ENCODE measurements at regions not wholly inside any gene's neighbourhood (a gene's known extent, or its start where the extent isn't known, plus 50 kb on each side); places are given as distances from the start of the nearest gene placed in this dataset.
A peak's percentile ranks its signal among the peaks of the same experiment; 100 is the strongest.

DNA sequence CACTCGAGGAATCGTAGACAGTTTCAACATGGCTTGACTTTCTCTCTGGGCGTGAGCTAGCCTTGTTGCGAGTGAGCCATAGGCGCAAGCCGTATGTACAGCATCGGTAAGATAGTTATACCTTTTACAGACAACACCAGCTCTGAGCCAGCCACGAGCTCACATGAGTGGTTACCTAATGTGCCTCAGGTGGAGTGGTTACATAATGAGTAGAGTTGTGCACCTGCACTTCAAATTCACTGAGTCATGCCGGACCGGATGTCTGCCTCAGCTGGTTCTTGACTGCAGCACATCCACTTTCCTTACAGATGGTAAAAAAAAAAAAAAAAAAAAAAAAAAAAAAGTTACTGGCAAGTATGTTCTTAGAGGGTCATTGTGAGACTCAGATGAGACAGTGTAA lies 360.4 kb upstream of the NR5A2 start:
- no peaks in the 10 kb centered on the region for H3K9me3 Mint-ChIP-seq
- CTCF ChIA-PET, result no interaction called here
- H3K4me1 Mint-ChIP-seq, result no peaks in the 10 kb centered on the region
- no peaks in the 10 kb centered on the region for H3K36me3 Mint-ChIP-seq
- H3K4me3 Mint-ChIP-seq, result no peak overlapping the region
- H3K27ac Mint-ChIP-seq, result no peak overlapping the region
- H3K27me3 Mint-ChIP-seq, result no peaks in the 10 kb centered on the region
- no peak for DNase-seq

DNA sequence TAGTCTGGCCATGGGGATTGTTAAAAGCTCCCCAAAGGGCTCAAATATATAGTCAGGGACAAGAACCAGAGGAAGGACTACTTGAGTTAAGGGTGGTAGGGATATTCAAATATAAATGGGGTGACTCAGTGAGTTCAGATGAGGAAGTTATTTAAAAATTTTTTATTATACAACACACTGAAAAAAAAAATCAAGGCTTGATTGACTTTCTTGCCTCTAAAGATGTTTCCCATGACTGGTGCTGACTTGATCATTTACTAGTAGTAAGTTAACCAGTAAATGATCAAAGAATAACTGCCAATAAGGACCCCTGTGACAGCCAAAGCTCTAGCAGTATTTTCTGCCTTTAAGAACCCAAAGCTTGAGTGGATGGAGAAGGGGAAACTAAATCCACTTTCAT lies 357.6 kb upstream of the NR5A2 start:
- no peaks in the 10 kb centered on the region for H3K9me3 Mint-ChIP-seq
- CTCF ChIA-PET, result interaction anchor here (1.5 kb wide), 1 partner anchor 17 kb away, joined by 3 read pairs; no protein-coding TSS in a partner anchor
- H3K4me1 Mint-ChIP-seq, result no peaks in the 10 kb centered on the region
- H3K27me3 Mint-ChIP-seq, result no peaks in the 10 kb centered on the region
- H3K4me3 Mint-ChIP-seq, result no peak overlapping the region
- H3K36me3 Mint-ChIP-seq, result no peaks in the 10 kb centered on the region
- no peak for DNase-seq
- no peak overlapping the region for H3K27ac Mint-ChIP-seq

DNA sequence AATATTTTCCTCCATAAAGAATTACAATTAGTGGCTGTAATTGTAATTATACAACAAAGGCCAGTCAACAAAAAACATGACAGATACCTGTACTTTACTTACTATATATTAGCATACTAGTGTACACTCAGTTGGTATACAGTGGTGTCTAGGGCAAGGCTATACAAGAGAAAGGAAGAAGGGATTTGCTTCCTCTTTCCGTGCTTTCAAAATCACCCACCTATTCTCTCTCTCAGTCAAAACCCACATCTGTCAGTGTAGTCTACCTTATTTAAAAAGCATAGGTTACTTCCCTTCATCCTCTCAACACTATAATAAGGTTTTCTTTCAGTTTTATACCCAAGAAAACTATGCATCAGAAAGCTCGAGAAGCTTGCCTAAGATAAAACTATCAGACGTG lies 355.8 kb upstream of the NR5A2 start:
- Mint-ChIP-seq H3K4me1 (no peaks in the 10 kb centered on the region), H3K27ac (no peak overlapping the region), H3K9me3 (no peaks in the 10 kb centered on the region), H3K27me3 (no peaks in the 10 kb centered on the region), H3K4me3 (no peak overlapping the region), H3K36me3 (no peaks in the 10 kb centered on the region)
- CTCF ChIA-PET, result no interaction called here
- DNase-seq, result no peak

DNA sequence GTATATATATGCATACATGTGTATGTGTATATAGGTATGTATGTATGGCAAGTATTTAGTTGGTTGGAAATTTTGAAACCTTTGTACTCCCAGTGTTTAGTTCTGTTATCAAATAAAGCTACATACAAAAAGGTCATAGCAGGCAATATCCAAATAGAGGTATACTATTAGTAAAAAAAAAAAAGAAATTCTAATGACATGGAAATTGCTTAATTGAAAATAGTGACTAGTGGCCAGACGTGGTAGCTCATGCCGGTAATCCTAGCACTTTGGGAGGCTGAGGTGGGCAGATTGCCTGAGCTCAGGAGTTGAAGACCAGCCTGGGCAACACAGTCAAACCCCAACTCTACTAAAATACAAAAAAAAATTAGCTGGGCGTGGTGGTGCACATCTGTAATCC lies 351.6 kb upstream of the NR5A2 start:
- no peak for DNase-seq
- Mint-ChIP-seq H3K27me3 (no peaks in the 10 kb centered on the region), H3K9me3 (no peaks in the 10 kb centered on the region), H3K27ac (no peak overlapping the region), H3K4me1 (no peaks in the 10 kb centered on the region), H3K36me3 (no peaks in the 10 kb centered on the region), H3K4me3 (no peak overlapping the region)
- CTCF ChIA-PET, result interaction anchor here (0.7 kb wide), 1 partner anchor 536 kb away, joined by 3 read pairs; no protein-coding TSS in a partner anchor

DNA sequence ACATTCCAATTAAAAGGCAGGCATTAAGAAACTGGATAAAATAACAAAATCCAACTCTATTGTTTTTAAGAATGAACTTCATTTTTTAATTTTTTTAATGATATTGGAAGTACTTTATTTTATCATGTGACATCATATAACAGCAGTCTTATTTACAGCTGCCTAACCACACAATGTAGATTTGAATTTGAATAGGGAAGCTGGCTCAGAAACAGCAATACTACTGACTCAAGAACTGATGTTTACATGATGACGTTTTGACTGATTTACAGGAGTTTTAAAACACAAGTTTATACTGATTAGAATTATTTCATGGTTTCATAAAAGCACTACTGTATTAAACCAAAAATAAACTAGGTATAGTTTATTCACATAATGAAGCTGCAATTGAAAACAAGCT lies 348.7 kb upstream of the NR5A2 start:
- CTCF ChIA-PET, result no interaction called here
- no peaks in the 10 kb centered on the region for H3K9me3 Mint-ChIP-seq
- no peaks in the 10 kb centered on the region for H3K36me3 Mint-ChIP-seq
- no peaks in the 10 kb centered on the region for H3K4me1 Mint-ChIP-seq
- H3K4me3 Mint-ChIP-seq, result no peak overlapping the region
- no peak overlapping the region for H3K27ac Mint-ChIP-seq
- DNase-seq, result no peak
- no peaks in the 10 kb centered on the region for H3K27me3 Mint-ChIP-seq

DNA sequence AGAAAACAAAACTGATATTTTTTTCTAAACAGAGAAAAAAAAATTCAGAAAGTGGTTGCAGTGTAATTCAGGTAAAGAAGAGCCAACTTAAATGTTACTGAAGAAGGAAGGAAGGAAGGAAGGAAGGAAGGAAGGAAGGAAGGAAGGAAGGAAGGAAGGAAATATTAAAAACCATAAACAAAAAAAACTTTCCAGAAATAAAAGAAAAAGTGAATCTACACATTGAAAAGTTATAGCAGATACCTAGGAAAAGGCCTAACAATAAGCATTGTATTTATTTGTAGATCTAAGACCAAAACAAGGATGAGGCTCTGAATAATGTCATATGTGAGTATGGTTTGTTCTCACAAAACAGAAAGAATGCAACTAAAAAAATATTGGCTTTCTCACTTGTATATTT lies 345.4 kb upstream of the NR5A2 start:
- Mint-ChIP-seq H3K27ac (no peak overlapping the region), H3K9me3 (no peaks in the 10 kb centered on the region), H3K36me3 (no peaks in the 10 kb centered on the region), H3K27me3 (no peaks in the 10 kb centered on the region), H3K4me3 (no peak overlapping the region), H3K4me1 (no peaks in the 10 kb centered on the region)
- no peak for DNase-seq
- CTCF ChIA-PET, result no interaction called here

DNA sequence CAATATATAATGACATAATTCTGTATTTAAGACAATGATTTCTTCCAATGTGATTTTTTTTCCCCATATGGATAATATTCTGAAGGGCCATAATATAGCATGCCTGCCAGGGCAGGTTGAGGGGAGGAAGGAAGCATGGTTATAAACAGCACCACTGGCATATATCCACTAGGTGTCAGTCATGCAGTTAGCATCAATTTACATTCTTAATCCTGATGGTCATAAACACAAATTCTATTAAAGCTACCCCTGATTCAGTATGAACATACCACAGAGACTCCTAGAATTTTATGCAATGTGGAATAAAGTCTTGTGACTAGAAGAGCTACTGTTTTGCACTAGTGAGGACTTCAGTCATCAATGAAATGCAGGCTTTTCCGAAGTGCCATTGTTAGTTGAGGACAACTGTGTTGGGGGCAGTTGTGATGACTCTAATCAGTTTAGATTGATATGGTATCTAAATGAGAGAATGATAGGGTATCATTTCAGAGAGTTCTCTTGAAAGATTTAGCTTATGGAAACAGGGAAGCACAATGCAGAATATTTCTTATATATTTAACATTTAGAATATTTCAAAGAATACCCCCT lies 342.7 kb upstream of the NR5A2 start:
- no peaks in the 10 kb centered on the region for H3K36me3 Mint-ChIP-seq
- H3K27me3 Mint-ChIP-seq, result peaks cover 3% of the 10 kb centered on the region
- DNase-seq, result peak; percentile 27
- no peaks in the 10 kb centered on the region for H3K9me3 Mint-ChIP-seq
- H3K4me3 Mint-ChIP-seq, result no peak overlapping the region
- no peaks in the 10 kb centered on the region for H3K4me1 Mint-ChIP-seq
- no peak overlapping the region for H3K27ac Mint-ChIP-seq
- CTCF ChIA-PET, result interaction anchor here (0.6 to 2.1 kb wide), 6 partner anchors 287 to 824 kb away, joined by 3 to 16 read pairs (median 4); no protein-coding TSS in a partner anchor

DNA sequence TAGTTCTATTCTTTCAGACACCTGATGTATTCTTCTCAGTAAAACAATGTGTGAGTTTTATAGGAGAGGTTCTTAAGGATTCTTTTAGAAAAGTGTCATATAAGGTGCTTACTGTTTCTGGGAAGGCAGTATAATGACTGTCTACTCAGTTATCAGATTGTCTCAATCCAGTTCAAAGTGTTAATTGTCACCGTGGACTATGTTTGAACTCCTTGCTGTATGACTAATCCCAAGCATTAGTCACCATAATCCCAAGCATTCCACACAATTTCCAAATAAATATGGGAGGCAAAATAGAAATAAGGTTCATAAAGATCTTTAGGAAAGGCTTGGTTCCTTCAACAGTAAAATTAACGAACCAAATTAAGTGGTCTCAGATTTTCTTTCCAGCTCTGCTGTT lies 342.1 kb upstream of the NR5A2 start:
- CTCF ChIA-PET, result interaction anchor here (0.6 to 2.1 kb wide), 5 partner anchors 286 to 824 kb away, joined by 3 to 16 read pairs (median 3); no protein-coding TSS in a partner anchor
- no peak overlapping the region for H3K27ac Mint-ChIP-seq
- no peaks in the 10 kb centered on the region for H3K4me1 Mint-ChIP-seq
- DNase-seq, result no peak
- H3K4me3 Mint-ChIP-seq, result no peak overlapping the region
- no peaks in the 10 kb centered on the region for H3K9me3 Mint-ChIP-seq
- peaks cover 3% of the 10 kb centered on the region for H3K27me3 Mint-ChIP-seq
- no peaks in the 10 kb centered on the region for H3K36me3 Mint-ChIP-seq

DNA sequence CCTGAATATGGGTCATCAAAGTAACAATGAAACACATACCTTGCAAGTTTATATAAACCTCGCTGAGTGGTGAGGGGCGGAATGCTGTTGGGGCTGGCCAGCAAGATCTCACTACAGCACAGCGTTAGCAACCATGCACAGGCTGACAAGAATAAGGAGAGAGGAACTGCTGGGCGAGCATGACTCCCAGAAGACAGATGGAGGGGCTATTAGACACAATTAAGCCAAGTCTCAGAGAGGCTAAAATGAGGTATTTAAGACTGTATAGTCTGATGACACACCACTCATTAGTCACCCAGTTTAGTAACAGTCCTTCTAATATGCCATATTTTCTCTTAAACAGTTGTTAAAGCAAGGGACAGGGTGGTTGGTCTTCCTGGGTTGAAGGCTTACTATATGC lies 340.2 kb upstream of the NR5A2 start:
- Mint-ChIP-seq H3K36me3 (no peaks in the 10 kb centered on the region), H3K4me3 (no peak overlapping the region), H3K27me3 (peaks cover 3% of the 10 kb centered on the region), H3K4me1 (no peaks in the 10 kb centered on the region), H3K27ac (no peak overlapping the region), H3K9me3 (no peaks in the 10 kb centered on the region)
- DNase-seq, result no peak
- CTCF ChIA-PET, result interaction anchor here (1.1 kb wide), 1 partner anchor 17 kb away, joined by 3 read pairs; no protein-coding TSS in a partner anchor

DNA sequence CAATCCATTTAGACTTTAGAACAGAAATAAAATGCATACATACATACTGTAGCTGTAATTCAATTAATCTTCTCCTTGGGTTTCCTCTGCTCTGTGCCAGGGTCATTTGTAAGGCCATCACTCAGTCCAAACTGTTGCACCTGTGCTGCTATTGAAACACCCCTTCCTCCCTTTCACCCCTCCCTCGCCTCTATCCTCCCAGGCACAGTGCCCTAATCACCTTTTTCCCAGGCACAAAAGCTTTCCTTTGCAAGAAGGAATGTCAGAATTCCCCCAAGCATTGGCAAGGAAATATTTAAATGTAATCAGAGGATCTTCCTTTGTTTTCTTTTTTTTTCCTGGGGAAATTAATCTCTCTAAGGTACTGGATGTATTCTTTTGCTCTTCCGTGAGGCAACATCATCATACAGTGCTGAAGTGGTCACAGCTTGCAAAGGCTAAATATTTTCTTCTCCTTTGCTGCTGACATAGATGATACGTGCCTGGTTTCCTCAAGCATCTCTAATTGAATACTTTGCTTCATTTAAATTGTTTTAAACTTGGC lies 339.3 kb upstream of the NR5A2 start:
- Mint-ChIP-seq H3K36me3 (no peaks in the 10 kb centered on the region), H3K9me3 (no peaks in the 10 kb centered on the region), H3K4me3 (no peak overlapping the region), H3K27ac (no peak overlapping the region), H3K27me3 (peaks cover 3% of the 10 kb centered on the region), H3K4me1 (no peaks in the 10 kb centered on the region)
- DNase-seq, result no peak
- CTCF ChIA-PET, result no interaction called here

DNA sequence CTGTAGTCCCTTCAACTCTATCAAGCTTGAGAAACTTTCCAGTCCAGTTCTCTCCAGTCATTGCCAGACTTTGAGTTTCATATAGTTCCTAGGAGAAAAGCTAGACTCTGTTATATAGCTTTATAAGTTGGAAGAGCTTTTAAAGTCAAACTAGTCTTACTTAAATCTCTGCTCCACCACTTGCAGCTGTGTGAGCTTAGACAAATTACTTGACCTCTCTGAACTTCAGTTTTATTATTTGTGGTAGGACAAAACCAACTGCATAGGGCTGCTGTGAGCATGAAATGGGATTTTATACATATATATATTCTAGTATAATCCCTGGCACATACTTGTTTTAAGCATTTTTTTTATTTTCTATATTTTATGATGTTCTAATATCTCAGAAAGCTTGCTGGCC lies 338.7 kb upstream of the NR5A2 start:
- no peak overlapping the region for H3K27ac Mint-ChIP-seq
- H3K4me1 Mint-ChIP-seq, result no peaks in the 10 kb centered on the region
- no peaks in the 10 kb centered on the region for H3K9me3 Mint-ChIP-seq
- no peak overlapping the region for H3K4me3 Mint-ChIP-seq
- no peaks in the 10 kb centered on the region for H3K36me3 Mint-ChIP-seq
- CTCF ChIA-PET, result no interaction called here
- DNase-seq, result no peak
- peaks cover 3% of the 10 kb centered on the region for H3K27me3 Mint-ChIP-seq

DNA sequence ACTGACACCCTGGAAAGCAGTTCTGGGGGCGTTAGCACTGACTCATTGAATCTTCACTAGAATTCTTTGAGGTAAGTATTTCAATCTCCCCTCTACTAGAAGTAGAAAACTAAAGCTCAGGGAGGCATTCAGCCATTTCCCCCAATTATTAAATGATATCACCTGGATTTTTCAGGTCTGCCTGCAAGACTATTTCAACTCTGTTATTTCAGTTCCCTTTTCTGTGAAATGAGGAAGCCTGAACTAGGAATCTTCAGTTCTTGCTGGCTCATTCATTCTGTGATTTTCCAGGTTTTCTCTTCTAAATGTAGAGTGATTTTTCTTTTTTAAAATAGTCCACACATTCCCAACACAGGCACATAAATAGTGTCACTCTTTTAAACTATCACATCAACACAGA lies 337.0 kb upstream of the NR5A2 start:
- CTCF ChIA-PET, result no interaction called here
- no peak for DNase-seq
- Mint-ChIP-seq H3K4me1 (no peaks in the 10 kb centered on the region), H3K4me3 (no peak overlapping the region), H3K27ac (no peak overlapping the region), H3K9me3 (no peaks in the 10 kb centered on the region), H3K36me3 (no peaks in the 10 kb centered on the region), H3K27me3 (peaks cover 3% of the 10 kb centered on the region)

DNA sequence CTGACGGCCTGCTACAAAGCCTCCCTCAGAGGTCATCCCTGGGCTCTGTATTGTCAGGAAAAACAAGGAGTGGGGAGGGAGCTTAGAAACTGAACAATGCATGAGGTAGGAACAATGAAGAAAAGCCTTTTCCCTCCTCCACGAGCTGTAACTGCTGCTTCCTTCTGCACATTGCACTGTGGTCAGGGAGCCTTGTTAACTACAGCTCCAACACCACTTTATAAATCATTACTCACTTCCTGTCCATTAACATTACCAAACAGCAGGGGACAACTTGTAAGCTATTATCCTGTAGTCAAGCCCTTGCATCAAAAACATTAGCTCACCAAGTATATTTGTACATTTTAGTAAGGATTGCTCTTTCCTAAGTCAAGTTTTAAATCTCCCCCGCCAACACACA lies 336.0 kb upstream of the NR5A2 start:
- no peak for DNase-seq
- CTCF ChIA-PET, result no interaction called here
- Mint-ChIP-seq H3K27me3 (peaks cover 3% of the 10 kb centered on the region), H3K9me3 (no peaks in the 10 kb centered on the region), H3K4me1 (no peaks in the 10 kb centered on the region), H3K4me3 (no peak overlapping the region), H3K27ac (no peak overlapping the region), H3K36me3 (no peaks in the 10 kb centered on the region)

DNA sequence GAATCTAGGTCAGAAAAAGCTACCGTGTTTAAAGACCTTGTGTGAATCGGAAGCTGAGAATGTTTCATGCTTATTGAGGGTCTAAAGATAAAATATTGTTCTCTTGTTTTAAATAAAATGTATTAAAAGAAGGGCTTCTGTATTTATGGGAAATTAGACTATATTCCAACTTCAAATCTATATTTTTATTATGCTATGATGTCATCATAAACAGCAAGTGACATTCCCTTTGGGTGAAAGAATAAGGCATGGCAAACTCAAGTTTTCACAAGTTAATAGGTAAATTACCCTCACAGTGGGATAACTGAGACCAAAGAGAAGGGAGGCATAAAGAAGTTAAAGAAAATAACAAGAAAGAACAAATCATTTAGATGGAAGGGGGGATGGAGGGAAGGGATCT lies 333.8 kb upstream of the NR5A2 start:
- Mint-ChIP-seq H3K9me3 (no peaks in the 10 kb centered on the region), H3K4me1 (no peaks in the 10 kb centered on the region), H3K36me3 (no peaks in the 10 kb centered on the region), H3K27ac (no peak overlapping the region), H3K27me3 (no peaks in the 10 kb centered on the region), H3K4me3 (no peak overlapping the region)
- no peak for DNase-seq
- CTCF ChIA-PET, result no interaction called here

DNA sequence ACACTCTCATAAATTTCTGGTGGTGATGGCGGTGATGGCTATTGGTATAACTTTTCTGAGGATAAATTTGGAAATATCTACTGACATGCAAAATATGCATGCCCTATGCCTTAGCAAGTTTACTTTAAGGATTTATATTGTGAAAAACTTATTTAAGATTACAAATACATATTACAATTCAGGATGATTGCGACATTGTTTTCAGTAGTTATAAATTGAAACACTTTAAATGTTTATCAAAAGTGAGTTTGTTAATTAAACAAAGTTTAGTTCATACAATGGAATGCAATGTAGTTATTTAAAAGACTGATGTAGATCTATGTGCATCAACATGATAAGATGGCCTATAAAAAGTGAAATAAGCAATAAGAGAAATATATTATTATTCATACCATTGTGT lies 331.3 kb upstream of the NR5A2 start:
- H3K36me3 Mint-ChIP-seq, result no peaks in the 10 kb centered on the region
- no peaks in the 10 kb centered on the region for H3K9me3 Mint-ChIP-seq
- H3K4me1 Mint-ChIP-seq, result no peaks in the 10 kb centered on the region
- H3K4me3 Mint-ChIP-seq, result no peak overlapping the region
- H3K27ac Mint-ChIP-seq, result no peak overlapping the region
- no peaks in the 10 kb centered on the region for H3K27me3 Mint-ChIP-seq
- CTCF ChIA-PET, result no interaction called here
- no peak for DNase-seq

DNA sequence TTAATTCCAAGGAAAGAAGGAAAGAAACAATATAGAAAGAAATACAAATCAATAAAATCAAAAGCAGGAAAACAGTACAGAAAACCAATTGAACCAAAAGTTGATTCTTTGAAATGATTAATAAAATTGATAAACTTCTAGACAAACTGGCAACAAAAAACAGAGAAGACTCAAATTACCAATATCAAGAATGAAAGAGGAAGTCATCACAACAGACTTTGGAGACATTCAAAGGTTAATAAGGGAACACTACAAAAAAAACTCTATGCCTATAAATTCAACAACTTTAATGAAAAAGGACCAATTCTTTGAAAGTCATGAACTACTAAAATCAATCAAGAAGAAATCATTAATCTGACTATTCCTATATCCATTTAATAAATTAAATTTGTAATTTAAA lies 329.3 kb upstream of the NR5A2 start:
- no peak overlapping the region for H3K27ac Mint-ChIP-seq
- no peaks in the 10 kb centered on the region for H3K9me3 Mint-ChIP-seq
- CTCF ChIA-PET, result no interaction called here
- H3K36me3 Mint-ChIP-seq, result no peaks in the 10 kb centered on the region
- DNase-seq, result no peak
- no peaks in the 10 kb centered on the region for H3K27me3 Mint-ChIP-seq
- H3K4me1 Mint-ChIP-seq, result no peaks in the 10 kb centered on the region
- H3K4me3 Mint-ChIP-seq, result no peak overlapping the region
